Effector CD4-positive, alpha-beta T cell (primary cell): ENCODE measurements at regions not wholly inside any gene's neighbourhood (a gene's known extent, or its start where the extent isn't known, plus 50 kb on each side); places are given as distances from the start of the nearest gene placed in this dataset.
"Not testable (repeated sequence)": the region's sequence is repeated elsewhere in the genome, so short reads cannot be mapped to it uniquely, and the experiment has no call there.

Experiments used
- DNase-seq: peaks from one replicate; pipeline ENCODE4 v3.0.0-alpha.2; 2020

- DNase-seq: no peak
These were observed 257.7 kb upstream of the PLET1 start for GRCh38 chr11:112518371-112518770.

GRCh38 chr11:112519751-112520150 lies 259.1 kb upstream of the PLET1 start:
- no peak for DNase-seq

DNA sequence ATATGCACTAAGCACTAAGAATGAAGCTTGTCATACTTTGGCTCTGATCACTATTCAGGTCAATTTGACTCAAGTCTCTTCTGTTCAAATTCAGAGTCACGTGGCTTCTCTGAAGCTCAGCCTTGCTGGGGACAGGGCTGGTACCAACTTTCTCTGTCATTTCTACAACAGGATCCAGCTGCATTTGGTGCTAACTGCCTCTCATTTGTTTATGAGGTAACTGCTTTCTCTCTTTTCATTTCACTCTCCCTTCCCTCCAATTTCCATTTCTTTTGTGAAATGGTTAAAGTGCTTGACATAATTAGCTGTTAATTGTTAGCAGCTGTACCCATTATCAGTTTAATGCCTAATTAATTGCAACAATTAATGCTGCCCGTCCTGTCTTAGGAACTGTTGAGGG lies 259.7 kb upstream of the PLET1 start:
- DNase-seq: no peak

DNA sequence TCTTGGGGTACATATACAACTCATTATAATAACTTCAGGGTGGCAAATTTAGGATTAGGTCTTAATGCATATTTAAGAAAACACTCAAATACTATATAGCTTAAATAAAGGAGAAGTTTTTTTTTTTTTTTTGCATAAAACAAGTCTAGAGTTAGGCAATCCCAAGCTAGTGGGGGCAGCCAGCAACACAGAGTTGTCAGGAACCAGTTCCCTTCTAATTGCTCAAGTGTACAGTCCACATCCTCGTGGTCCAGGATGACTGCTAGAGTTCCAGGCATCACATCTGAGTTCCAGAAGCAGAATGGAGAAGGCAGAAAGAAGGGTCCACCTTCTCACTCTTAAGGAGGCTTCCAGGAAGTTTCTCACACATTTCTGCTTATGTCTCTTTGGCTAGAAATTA lies 261.9 kb upstream of the PLET1 start:
- DNase-seq: no peak

DNA sequence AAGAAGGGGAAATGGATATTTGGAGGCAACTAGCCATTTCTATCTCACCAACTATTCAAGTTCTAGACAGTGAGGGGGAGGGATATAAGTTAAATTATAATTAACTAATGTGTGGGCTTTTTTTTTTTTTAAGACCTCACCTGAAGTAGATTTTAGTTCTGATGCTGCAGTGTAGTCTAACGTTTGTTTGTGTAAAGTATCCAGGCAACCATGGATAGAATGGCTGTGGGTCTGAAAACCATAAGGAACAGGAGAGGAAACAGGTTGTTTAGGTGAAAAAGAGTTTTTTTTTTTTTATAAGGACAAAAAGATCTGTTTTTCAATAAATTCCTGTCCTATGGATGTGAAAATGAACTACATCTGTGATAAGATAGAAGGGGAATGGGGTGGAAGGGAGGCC lies 262.4 kb upstream of the PLET1 start:
- no peak for DNase-seq

DNA sequence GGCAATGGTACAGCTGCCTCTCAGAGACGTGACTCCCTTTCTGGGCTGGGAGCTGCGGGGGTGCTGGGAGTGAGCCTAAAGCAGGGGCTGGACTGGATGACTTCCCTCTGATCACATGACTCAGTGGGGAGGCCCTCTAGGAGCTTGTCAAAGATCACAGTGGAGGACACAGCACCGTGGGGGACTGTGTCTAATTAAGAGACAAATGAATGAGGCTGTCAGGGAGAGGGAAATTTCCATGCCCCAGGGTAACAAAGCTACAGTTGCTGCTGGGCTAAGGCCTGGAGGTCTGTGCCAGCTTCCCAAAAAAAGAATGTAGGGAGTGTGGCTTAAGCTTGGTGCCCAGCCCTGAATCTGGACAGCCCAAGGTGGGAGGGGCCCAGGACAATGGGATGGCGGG lies 262.8 kb upstream of the PLET1 start:
- DNase-seq: no peak

DNA sequence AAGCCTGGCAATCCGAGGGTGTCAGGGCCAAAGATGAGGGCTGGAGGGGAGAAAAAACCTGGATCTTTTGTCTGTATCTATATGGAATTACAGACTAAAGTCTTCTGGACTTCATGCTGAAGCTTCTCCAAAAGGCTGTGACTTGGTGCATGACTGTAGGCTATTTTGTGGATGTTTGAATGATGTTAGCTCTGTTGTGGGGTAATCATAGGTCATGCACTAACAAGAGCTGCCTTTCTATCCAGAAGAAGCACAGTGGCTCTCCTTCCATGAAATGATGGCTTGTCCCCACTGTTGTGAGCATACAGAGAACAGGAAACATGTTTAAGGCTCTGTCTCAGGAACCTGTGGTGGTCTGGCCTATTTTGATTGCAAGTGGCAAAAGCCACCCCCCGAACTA lies 263.3 kb upstream of the PLET1 start:
- DNase-seq: no peak

- no peak for DNase-seq
These were observed 264.1 kb upstream of the PLET1 start for GRCh38 chr11:112524798-112525197.

DNA sequence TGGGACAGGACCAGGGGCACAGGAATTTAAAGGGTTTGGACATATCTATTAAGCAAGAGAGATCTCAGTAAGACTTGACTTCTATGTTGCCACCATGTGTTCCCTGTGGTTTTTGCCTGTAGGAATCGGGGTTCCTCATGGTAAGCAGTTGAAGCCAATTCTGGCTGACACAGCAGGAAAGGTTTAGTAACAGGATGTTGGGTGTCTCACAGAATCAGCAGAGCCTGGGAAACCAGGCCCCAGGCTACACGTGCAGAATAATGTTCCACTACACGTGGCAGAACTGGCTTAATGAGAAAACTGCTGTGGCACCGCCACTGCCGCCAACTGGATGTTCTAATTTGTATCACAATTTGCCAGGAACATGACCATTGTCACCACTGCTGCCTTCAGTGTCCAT lies 264.6 kb upstream of the PLET1 start:
- DNase-seq: no peak

DNA sequence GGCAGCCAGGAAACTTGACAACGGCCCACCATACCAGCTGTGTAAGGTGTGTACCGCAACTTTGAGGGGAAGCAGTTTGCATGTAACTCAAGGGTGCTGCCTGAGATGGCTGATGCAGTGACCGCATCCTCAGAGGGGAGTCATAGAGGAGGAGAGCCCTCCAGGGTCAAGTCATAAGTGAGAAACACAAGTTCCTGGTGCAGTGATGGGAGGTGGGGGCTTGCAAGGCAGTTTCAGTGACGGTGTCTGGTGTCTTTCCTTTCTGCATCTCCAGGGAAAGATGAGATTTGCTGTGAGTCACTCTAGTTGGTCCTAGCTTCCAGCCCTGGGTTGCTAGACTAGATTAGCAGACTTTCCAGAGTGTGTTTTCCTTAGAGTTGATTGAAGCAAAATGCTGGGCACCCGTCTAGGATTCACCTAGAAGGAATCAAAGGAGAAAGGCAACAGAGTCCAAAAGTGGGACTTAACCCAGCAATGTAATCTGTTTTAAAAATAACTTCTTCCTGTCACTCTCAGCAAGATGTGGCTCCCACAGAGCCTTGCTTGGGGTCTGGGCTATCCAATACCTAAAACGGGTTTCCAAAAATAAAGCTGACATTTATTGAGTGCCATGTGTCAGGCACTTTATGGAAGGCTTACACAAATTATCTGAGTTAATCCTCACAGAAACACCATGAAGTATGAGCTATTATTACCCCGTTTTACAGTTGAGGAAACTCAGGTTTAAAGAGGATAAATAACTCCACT lies 265.4 kb upstream of the PLET1 start:
- DNase-seq: no peak

DNA sequence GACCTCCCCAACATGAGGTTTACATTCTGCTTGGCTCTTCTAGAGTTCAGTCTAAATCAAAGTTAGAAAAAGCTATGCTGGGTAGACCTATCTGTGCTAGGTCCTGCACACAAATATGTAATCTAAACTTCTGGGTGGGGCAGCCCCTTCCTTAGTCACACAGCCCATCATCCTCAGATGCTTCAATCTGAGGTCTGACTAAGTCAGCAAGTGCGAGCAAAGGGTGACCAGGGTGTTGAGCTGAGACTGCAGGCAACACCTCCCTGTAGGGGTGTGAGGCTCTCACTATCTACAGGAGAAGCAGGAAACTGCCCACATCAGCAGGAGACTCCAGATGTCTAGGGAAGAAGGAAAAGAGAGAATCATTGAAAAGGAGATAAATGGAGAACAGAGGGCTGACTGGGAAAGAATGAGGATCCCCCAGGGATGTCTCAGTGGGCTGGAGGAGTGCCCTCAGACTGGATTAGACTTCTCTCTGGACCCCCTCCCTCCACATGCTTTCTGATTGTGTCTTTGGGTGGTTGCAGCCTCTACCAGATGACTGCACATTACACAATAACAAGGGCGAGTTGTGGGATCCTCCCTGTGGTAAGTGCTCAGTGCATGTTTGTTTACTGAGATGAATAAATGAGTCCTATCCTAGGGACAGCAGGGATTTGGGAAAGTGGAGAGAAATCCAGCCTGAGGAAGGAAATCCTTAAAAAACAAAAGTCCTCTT lies 266.2 kb upstream of the PLET1 start:
- no peak for DNase-seq

DNA sequence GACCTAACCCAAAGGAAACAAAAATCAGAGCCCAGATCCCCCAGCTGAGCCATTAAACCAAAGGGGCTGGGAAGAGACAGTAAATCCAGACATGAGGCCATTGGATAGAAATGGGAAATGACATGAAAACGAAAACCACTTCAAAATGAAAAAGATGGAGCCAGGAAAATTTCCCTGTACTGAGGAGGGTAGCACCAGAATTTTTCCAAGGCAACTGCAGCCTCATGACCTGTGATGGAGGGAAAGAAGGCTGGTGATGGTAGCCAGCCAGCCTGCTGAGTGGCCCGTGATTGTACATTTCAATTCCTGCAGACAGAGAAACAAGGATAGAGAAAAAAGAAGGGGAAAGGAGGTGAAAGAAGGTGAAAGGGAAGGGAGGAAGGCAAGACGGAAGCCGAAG lies 268.4 kb upstream of the PLET1 start:
- no peak for DNase-seq

- no peak for DNase-seq
These were observed 271.8 kb upstream of the PLET1 start for GRCh38 chr11:112532506-112532905.

GRCh38 chr11:112533682-112534081 lies 273.0 kb upstream of the PLET1 start:
- no peak for DNase-seq

- DNase-seq: no peak
These were observed 273.5 kb upstream of the PLET1 start for GRCh38 chr11:112534208-112534607.

- DNase-seq: no peak
These were observed 276.4 kb upstream of the PLET1 start for GRCh38 chr11:112537026-112537425.

- no peak for DNase-seq
These were observed 277.2 kb upstream of the PLET1 start for GRCh38 chr11:112537846-112538330.

DNA sequence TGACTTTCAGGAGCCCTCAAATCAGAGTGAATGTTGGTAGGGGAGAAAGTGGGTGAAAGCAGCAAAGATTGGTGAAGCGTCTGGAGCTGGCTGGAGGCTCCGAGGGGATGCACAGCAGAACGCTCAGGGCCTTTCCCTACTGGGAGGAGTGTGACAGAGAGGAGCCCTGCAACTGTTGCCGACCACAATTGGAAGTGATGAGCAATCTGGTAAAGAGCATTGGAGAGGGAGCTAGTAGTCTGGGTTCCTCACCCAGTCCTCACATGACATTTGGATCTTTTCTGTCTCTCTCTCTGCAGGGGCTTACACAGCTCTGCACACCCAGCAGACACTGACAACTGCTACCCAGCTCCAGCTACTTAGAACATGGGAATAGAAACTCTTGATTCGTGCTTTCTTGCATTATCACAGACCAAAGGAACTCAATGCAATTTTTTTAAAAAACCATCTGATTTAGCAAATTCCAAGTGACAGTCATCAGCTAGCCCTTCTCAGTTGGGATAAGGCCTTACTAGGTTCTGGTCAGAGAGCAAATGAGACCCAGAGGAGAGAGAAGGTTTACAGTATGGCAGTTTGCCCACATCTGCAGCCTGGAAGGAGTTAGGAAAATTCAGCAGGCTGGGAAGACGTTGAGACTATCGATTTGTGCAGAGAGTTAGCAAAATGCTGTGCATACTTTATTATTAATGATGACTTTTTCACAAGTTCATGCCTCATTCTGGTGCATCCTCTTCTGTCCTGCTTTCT lies 278.0 kb upstream of the PLET1 start:
- no peak for DNase-seq

- not testable (repeated sequence) for DNase-seq
These were observed 278.6 kb upstream of the PLET1 start for GRCh38 chr11:112539281-112539555.

GRCh38 chr11:112539741-112540140 lies 279.1 kb upstream of the PLET1 start:
- no peak for DNase-seq

GRCh38 chr11:112540261-112540660 lies 279.6 kb upstream of the PLET1 start:
- no peak for DNase-seq

DNA sequence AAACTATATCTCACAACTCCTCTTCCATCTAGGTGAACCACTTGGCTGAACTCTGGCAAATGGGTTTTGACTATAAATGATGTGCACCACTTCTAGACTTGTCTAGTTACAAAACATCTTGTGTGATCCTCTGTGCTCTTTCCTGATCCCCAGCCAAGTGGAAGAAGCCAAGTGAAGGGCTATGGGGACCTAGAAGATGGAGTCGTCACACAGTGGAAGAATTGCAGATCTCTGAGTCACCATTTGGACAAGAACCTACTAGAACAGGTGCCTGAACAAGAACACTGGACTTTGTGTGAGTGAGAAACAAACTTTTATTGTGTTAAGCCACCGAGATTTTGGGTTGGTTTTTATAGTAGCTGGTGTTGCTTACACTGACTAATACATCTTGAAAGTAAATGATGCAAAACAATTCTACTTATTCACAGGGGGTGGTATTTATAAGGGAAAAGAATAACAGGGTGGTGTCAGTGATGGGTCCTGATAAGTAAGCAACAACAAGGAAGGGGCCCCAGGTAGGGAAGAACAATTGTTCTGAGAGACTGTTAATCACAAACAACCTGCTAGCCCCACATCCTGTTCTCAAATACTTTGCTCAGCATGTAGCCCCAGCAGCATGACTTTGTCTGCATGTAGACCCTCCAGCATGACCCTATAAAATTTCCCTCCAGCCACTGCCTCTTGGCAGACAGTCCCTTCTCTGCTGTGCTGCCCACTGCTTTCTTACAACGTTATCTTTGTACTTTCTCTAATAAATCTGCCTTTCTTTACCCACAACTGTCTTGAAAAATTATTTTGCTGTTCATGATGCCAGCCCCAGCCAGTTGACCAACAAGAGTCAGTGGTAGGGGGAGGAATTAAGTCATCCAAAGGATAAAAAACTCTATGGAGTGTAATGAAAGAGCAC lies 280.7 kb upstream of the PLET1 start:
- no peak for DNase-seq

DNA sequence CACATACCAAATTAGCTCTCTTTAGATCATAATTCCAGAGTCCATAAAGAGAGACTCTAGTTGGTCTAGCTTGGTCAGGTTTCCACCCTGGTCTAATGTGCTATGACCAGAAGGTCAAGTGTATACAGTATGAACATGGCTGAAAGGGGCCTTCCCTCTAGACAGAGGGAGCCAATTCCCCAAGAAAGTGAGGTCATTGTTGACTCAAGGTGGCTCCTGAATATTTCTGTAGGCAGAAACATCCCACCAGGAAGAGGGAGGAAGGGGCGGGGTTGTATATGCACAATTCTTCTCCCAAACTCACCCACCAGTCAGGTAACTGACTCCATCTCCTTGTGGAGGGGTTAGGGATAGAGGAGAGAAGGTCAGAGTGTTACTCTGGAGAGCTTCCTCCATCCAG lies 281.8 kb upstream of the PLET1 start:
- no peak for DNase-seq
